22Rv1 (cell line): ENCODE measurements at regions not wholly inside any gene's neighbourhood (a gene's known extent, or its start where the extent isn't known, plus 50 kb on each side); places are given as distances from the start of the nearest gene placed in this dataset.

Source experiments
- H3K27ac ChIP-seq: fragments of 450-650 bp; 2 replicates; pipeline ENCODE4 v1.5.1; 2017
- ZFX ChIP-seq: fragments of 450-650 bp; IDR thresholded peaks from 2 replicates; pipeline ENCODE4 v1.6.1; 2017; ENCODE audit warnings: antibody characterized with exemption, borderline replicate concordance
- TF ChIP-seq, protein P1 (sequence below): fragments of 450-650 bp; IDR thresholded peaks from 2 replicates; pipeline ENCODE4 v1.5.1; 2017; ENCODE audit warnings: mild to moderate bottlenecking

DNA sequence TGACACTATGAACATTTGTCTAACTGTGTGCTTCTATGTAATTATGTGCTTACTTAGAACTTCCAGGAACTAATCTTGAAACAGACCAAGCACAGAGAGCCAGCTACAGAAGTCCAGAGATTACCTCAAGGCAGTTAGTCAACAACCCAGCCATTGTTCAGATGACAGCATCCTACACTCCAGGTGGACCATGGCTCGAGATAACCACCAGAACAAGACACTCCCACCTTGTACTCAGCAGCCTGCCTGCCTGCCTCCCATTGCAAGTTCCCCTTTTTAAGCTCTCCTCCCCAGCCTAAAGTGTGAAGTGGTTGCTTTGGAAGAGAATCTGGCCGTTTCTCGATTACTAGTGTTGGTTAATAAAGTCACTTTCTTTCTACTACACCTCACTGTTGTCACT is 1080.6 kb upstream of the LRRN3 start:
- no peak for TF ChIP-seq ZFX
- TF ChIP-seq, protein P1, sequence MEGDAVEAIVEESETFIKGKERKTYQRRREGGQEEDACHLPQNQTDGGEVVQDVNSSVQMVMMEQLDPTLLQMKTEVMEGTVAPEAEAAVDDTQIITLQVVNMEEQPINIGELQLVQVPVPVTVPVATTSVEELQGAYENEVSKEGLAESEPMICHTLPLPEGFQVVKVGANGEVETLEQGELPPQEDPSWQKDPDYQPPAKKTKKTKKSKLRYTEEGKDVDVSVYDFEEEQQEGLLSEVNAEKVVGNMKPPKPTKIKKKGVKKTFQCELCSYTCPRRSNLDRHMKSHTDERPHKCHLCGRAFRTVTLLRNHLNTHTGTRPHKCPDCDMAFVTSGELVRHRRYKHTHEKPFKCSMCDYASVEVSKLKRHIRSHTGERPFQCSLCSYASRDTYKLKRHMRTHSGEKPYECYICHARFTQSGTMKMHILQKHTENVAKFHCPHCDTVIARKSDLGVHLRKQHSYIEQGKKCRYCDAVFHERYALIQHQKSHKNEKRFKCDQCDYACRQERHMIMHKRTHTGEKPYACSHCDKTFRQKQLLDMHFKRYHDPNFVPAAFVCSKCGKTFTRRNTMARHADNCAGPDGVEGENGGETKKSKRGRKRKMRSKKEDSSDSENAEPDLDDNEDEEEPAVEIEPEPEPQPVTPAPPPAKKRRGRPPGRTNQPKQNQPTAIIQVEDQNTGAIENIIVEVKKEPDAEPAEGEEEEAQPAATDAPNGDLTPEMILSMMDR: no peak

DNA sequence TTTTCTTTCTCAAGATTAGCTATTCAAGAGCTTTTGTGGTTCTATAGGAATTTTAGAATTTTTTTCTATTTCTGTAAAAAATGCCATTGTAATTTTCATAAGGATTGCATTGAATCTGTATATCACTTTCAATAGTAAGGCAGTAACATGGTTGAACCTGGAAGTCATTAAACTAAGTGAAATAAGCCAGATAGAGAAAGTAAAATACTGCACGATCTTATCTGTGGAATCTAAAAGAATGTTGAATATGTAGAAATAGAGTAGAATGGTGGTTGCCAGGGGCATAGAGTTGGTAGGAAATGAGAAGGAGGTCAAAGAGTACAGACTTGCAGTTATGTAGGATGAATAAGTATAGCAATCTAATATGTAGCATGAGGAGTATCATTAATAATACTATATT is 1073.5 kb upstream of the LRRN3 start:
- H3K27ac ChIP-seq: no peak overlapping the region
- TF ChIP-seq, protein P1: no peak
- no peak for TF ChIP-seq ZFX

More for the DNA sequence above, 1080.6 kb upstream of the LRRN3 start:
- no peak overlapping the region for H3K27ac ChIP-seq

DNA sequence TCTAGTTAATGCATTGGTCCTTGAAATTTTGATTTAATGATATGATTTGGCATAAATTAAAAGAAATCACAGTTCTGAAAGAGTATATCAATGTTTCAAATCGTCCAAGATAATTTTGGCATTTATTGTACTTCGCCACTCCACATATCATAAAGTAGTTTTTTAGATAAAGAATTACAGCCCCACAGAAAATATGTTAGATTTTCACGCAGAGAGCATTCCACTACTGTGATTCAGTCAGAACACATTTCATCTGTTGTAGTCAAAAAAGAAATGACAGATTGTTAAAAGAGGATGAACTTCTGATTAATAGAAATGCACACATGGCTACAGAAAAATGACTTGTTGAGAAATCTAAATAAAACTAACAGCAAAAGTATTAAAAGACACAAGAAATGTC is 1063.5 kb upstream of the LRRN3 start:
- no peak overlapping the region for H3K27ac ChIP-seq
- TF ChIP-seq, protein P1: no peak
- TF ChIP-seq ZFX: no peak

DNA sequence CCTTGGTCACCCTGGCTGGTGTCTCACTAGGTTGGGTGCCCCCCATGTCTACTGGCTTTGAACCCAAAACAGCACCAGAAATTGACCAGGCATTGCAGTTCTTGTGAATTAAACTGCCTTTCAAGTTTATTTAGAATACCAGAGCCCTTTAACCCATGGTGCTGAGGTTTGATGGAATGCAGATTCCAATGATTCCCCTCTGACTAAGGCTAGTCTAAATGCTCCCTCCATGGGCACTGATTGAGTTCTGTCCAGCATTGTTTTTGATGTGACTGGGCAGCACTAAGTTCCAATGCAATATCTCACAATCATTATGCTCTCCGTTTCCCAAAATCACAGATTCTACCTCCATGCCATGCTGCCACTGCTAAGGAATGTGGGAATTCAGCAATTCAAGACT is 1047.4 kb upstream of the LRRN3 start:
- no peak overlapping the region for H3K27ac ChIP-seq
- no peak for TF ChIP-seq ZFX
- TF ChIP-seq, protein P1: no peak

DNA sequence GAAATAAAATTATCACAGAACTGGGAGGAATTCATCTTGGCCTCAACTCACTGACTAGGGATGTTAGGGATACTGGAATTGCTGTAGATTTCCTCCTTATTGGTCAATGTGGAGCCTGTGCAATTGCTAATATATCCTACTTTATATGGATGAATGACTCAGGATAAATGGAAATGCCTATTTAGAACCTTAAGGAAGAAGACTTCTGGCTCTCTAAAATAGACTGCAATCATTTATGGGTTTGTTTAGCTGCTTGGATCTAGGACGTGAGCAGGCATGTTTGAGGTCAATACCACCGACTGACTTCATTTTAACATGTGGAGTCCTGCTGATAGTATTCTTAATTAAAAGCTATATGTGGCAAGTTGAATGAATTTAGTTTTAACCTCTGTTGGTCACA is 1040.1 kb upstream of the LRRN3 start:
- H3K27ac ChIP-seq: no peak overlapping the region
- no peak for TF ChIP-seq ZFX
- TF ChIP-seq, protein P1: no peak

DNA sequence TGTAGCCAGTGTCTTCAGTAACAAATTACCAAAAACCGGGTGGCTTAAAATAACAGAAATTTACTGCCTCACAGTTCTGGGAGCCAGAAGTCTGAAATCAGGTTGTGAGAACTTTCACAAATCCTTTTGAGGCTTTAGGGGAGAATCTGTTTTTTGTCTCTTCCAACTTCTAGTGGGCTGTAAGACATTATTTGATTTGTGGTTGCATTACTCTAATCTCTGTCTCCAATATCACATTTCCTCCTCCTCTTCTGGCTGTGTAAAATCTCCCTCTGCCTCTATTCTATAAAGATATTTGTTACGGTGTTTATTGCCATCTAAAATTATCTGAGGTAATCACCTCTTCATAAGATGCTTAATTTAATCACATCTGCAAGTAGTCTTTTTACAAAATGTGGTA is 1039.6 kb upstream of the LRRN3 start:
- TF ChIP-seq, protein P1: no peak
- no peak for TF ChIP-seq ZFX
- H3K27ac ChIP-seq: no peak overlapping the region

DNA sequence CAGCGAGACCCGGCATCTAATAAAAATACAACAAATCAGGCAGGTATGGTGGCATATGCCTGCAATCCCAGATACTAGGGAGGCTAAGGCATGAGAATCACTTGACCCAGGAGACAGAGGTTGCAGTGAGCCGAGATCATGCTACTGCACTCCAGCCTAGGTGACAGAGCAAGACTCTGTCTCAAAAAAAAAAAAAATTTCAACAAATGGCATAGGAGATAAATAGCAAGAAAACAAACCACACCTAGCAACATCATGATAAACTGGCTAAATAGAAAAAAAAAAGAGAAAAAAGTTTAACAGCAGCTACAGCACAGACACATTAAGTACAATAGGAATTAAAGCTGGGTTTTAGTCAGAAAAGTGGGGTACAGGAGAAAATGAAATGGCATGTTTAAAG is 1034.6 kb upstream of the LRRN3 start:
- H3K27ac ChIP-seq: no peak overlapping the region
- TF ChIP-seq ZFX: no peak
- TF ChIP-seq, protein P1: no peak
